Hepatocyte (in vitro differentiated cells): ENCODE measurements at regions not wholly inside any gene's neighbourhood (a gene's known extent, or its start where the extent isn't known, plus 50 kb on each side); places are given as distances from the start of the nearest gene placed in this dataset.

Experiments used
- DNase-seq: peaks from one replicate; pipeline ENCODE4 v3.0.0-alpha.2; 2016; ENCODE audit warnings: low spot score
- H2AFZ ChIP-seq: fragments of 200-600 bp; sonication (generic); 2 replicates; pipeline ENCODE4 v1.6.0; 2016; ENCODE audit warnings: antibody characterized with exemption, mild to moderate bottlenecking
- H3K27ac ChIP-seq: fragments of 200-600 bp; sonication (generic); 2 replicates; pipeline ENCODE4 v1.5.1; 2016; ENCODE audit warnings: mild to moderate bottlenecking
- H3K27me3 ChIP-seq: fragments of 200-600 bp; sonication (generic); 2 replicates; pipeline ENCODE4 v1.6.1; 2016
- H3K36me3 ChIP-seq: fragments of 200-600 bp; sonication (generic); replicated peaks from 2 replicates; pipeline ENCODE4 v1.5.1; 2016; ENCODE audit warnings: low read depth; ENCODE audit not compliant: insufficient read depth
- H3K4me1 ChIP-seq: fragments of 200-600 bp; sonication (generic); 2 replicates; pipeline ENCODE4 v1.5.1; 2016; ENCODE audit warnings: mild to moderate bottlenecking, moderate library complexity; ENCODE audit not compliant: insufficient read depth
- H3K4me2 ChIP-seq: fragments of 200-600 bp; sonication (generic); 2 replicates; pipeline ENCODE4 v1.6.0; 2016
- H3K4me3 ChIP-seq: fragments of 200-600 bp; sonication (generic); 2 replicates; pipeline ENCODE4 v1.5.1; 2016; ENCODE audit warnings: mild to moderate bottlenecking
- H3K79me2 ChIP-seq: fragments of 200-600 bp; sonication (generic); 2 replicates; pipeline ENCODE4 v1.6.0; 2017; ENCODE audit warnings: mild to moderate bottlenecking
- H3K9me2 ChIP-seq: fragments of 200-600 bp; sonication (generic); replicated peaks from 2 replicates; pipeline ENCODE4 v1.6.0; 2017; ENCODE audit warnings: mild to moderate bottlenecking; ENCODE audit not compliant: insufficient read depth
- H3K9me3 ChIP-seq: fragments of 200-600 bp; sonication (generic); 2 replicates; pipeline ENCODE4 v1.5.1; 2016; ENCODE audit warnings: low read depth, mild to moderate bottlenecking
- H4K20me1 ChIP-seq: fragments of 200-600 bp; sonication (generic); 2 replicates; pipeline ENCODE4 v1.6.0; 2016; ENCODE audit warnings: mild to moderate bottlenecking; ENCODE audit not compliant: insufficient read depth, poor library complexity, severe bottlenecking
- CTCF ChIP-seq: fragments of 200-600 bp; sonication (generic); IDR thresholded peaks from 2 replicates; pipeline ENCODE4 v1.5.1; 2016; ENCODE audit warnings: antibody characterized with exemption, mild to moderate bottlenecking; ENCODE audit not compliant: poor library complexity
- EZH2 ChIP-seq: fragments of 200-600 bp; sonication (generic); IDR thresholded peaks from 2 replicates; pipeline ENCODE4 v1.6.1; 2016; ENCODE audit warnings: antibody characterized with exemption, mild to moderate bottlenecking, borderline replicate concordance
- EZH2phosphoT487 ChIP-seq: fragments of 200-600 bp; sonication (generic); IDR thresholded peaks from one replicate; pipeline ENCODE4 v1.6.1; 2018; ENCODE audit warnings: antibody characterized with exemption, mild to moderate bottlenecking, low read depth, moderate library complexity; ENCODE audit not compliant: unreplicated experiment, severe bottlenecking
- WGBS: methylation state at CpG from one replicate; pipeline ENCODE4 v1.1.6; 2016; ENCODE audit warnings: low lambda C conversion rate; ENCODE audit errors: missing lambda C conversion rate; 5-methylcytosine and 5-hydroxymethylcytosine counted together

DNA sequence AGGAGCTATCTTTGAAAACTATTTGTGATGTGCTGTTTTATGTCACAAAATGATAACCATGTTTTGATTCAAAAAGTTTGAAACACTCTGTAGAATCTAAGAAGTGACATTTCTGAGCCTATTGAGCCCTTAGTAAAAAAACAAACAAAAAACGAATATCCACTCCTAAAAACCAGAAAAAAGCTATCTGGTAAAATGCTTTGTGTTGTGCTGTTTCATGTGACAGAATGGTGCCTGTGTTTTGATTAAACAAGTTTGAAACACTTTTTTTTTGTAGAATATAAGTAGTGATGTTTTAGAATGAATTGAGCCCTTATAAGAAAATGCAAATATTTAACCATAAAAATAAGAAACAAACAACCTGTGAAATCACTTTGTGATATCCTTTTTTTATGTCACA, 105.2 kb upstream of the VPREB1 start:
- TF ChIP-seq EZH2phosphoT487 (no peak), EZH2 (no peak), CTCF (no peak)
- Histone ChIP-seq H2AFZ (no peak overlapping the region), H3K36me3 (no peaks in the 10 kb centered on the region), H3K27me3 (peaks cover 26% of the 10 kb centered on the region), H4K20me1 (no peaks in the 10 kb centered on the region), H3K4me1 (no peaks in the 10 kb centered on the region), H3K79me2 (no peaks in the 10 kb centered on the region), H3K4me2 (no peak overlapping the region), H3K9me2 (no peaks in the 10 kb centered on the region), H3K27ac (no peak overlapping the region), H3K4me3 (no peak overlapping the region), H3K9me3 (no peaks in the 10 kb centered on the region)
- no peak for DNase-seq
- 72% methylated on average over 1 of the region's 1 CpG for WGBS

DNA sequence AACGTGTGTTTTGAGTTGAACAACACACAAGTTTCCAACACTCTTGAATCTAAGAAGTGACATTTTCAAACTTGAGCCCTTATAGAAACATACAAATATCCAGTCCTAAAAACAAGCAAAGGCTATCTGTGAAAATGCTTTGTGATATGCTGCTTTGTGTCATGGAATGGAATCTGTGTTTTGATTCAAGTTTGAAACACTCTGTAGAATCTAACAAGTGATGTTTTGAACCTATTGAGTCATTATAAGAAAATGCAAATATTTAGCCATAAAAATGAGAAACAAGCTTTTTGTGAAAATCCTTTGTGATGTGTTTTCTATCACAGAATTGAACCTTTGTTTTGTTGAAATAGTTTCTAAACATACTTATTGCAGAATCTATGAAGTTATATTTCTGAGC, 105.7 kb upstream of the VPREB1 start:
- Histone ChIP-seq H3K27ac (no peak overlapping the region), H3K4me3 (no peak overlapping the region), H3K4me2 (no peak overlapping the region), H3K36me3 (no peaks in the 10 kb centered on the region), H4K20me1 (no peaks in the 10 kb centered on the region), H3K27me3 (peaks cover 26% of the 10 kb centered on the region), H3K9me3 (no peaks in the 10 kb centered on the region), H2AFZ (no peak overlapping the region), H3K9me2 (no peaks in the 10 kb centered on the region), H3K4me1 (no peaks in the 10 kb centered on the region), H3K79me2 (no peaks in the 10 kb centered on the region)
- TF ChIP-seq EZH2 (no peak), EZH2phosphoT487 (no peak), CTCF (no peak)
- 57% methylated on average over 1 of the region's 1 CpG for WGBS
- DNase-seq: no peak

DNA sequence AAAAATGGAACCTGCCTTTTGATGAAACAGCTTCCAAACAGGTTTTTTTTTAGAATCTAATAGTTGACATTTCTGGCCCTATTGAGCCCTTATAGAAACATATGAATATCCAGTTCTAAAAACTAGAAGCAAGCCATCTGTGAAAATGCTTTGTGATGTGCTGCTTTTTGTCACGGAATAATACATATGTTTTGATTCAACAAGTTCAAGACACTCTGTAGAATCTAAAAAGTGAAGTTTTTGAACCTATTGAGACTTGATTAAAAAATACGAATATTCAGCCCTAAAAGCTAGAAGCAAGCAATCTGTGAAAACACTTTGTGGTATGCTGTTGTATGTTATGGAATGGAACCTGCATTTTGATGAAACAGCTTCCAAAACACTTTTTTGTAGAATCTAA, 106.7 kb upstream of the VPREB1 start:
- TF ChIP-seq CTCF: no peak
- no peak for TF ChIP-seq EZH2
- TF ChIP-seq EZH2phosphoT487: no peak
- DNase-seq: no peak
- H3K27me3 ChIP-seq: peaks cover 19% of the 10 kb centered on the region
- no peaks in the 10 kb centered on the region for H3K9me3 ChIP-seq
- no peaks in the 10 kb centered on the region for H4K20me1 ChIP-seq
- H3K4me1 ChIP-seq: no peaks in the 10 kb centered on the region
- 80% methylated on average over 2 of the region's 2 CpGs for WGBS
- H3K27ac ChIP-seq: no peak overlapping the region
- H3K79me2 ChIP-seq: no peaks in the 10 kb centered on the region
- H2AFZ ChIP-seq: no peak overlapping the region
- no peaks in the 10 kb centered on the region for H3K9me2 ChIP-seq
- no peak overlapping the region for H3K4me2 ChIP-seq
- no peaks in the 10 kb centered on the region for H3K36me3 ChIP-seq
- no peak overlapping the region for H3K4me3 ChIP-seq

DNA sequence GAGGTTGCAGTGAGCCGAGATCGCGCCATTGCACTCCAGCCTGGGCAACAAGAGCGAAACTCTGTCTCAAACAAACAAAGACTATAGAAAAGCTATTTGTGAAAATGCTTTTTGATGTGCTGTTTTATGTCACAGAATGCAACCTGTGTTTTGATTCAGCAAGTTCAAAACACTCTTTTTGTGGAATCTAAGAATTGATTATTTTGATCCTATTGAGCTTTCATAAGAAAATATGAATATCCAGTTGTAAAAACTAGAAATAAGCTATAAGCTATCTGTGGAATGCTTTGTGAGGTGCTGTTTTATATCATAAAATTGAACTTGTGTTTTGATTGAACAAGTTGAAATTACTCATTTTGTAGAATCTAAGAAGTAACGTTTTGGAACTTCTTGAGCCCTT, 110.7 kb upstream of the VPREB1 start:
- Histone ChIP-seq H3K9me2 (no peaks in the 10 kb centered on the region), H3K4me3 (no peak overlapping the region), H3K4me1 (no peaks in the 10 kb centered on the region), H3K4me2 (no peak overlapping the region), H3K9me3 (no peaks in the 10 kb centered on the region), H3K27me3 (peaks cover 9% of the 10 kb centered on the region), H3K27ac (no peak overlapping the region), H3K36me3 (no peaks in the 10 kb centered on the region), H4K20me1 (no peaks in the 10 kb centered on the region), H2AFZ (no peak overlapping the region), H3K79me2 (no peaks in the 10 kb centered on the region)
- DNase-seq: no peak
- WGBS: 95% methylated on average over 5 of the region's 5 CpGs
- TF ChIP-seq EZH2: no peak
- no peak for TF ChIP-seq CTCF
- TF ChIP-seq EZH2phosphoT487: no peak
